Left renal pelvis (tissue), 4 donors: ENCODE measurements at regions not wholly inside any gene's neighbourhood (a gene's known extent, or its start where the extent isn't known, plus 50 kb on each side); places are given as distances from the start of the nearest gene placed in this dataset.

Experiments
- DNase-seq, 4 donors: peaks; one replicate each; pipeline ENCODE4 v3.0.0-alpha.2; 2013; ENCODE audit warnings: low read depth in 4 of 4, low spot score in 3 of 4

DNA sequence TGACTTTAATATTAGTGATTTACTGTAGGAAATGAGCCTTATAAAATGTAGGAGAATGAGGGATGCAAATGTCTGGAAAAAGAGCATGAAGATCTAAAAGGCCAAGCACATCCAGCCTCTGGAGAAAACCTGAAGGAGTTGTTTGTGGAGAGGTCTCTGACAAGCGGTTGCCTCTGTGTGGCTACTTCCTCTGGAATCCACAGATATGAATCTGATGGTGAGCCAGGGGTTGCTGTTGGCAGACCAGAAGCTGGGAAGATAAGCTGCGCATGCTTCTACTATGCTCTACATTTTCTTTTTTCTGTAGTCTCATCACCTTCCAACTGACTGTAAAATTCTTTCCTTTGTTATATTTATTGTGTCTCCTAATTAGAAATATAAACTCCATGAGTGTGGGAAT lies 248.6 kb downstream of the OLFM3 start:
- no peak for DNase-seq
